Panc1 (cell line): ENCODE measurements at regions not wholly inside any gene's neighbourhood (a gene's known extent, or its start where the extent isn't known, plus 50 kb on each side); places are given as distances from the start of the nearest gene placed in this dataset.

Source experiments
- ATAC-seq: fragments of 200-7000 bp; cut with Tn5 transposase; 2 replicates; pipeline ENCODE4 v1.9.1; 2020; ENCODE audit warnings: mild to moderate bottlenecking, moderate library complexity
- BruUV-seq: library from RNA; stranded (reverse); fragments of 400-500 nt; replicated peaks from 2 replicates; lab custom pipeline; 2021; lab: Mats Ljungman, UMichigan
- CTCF ChIA-PET: fragments of 300-600 bp; sonication (Branson Sonifier 250); formaldehyde crosslinking; loops from one replicate; lab custom pipeline; 2022; ENCODE audit warnings: antibody characterized with exemption; lab: Charles Lee
- POLR2A ChIA-PET: fragments of 300-600 bp; sonication (Branson Sonifier 250); formaldehyde crosslinking; loops from one replicate; lab custom pipeline; 2022; ENCODE audit warnings: antibody characterized with exemption; lab: Charles Lee
- DNase-seq: peaks from one replicate; pipeline ENCODE4 v3.0.0-alpha.2; 2010; ENCODE audit warnings: low read depth, low spot score
- H3K27ac ChIP-seq: 2 replicates; pipeline ENCODE4 v1.5.1; 2011; ENCODE audit warnings: mild to moderate bottlenecking, low read length, inconsistent platforms
- H3K27me3 ChIP-seq: fragments of 200-500 bp; sonication (Bioruptor generic); 2 replicates; pipeline ENCODE4 v1.6.0; 2014; ENCODE audit warnings: low read length, inconsistent platforms; ENCODE audit not compliant: control insufficient read depth, insufficient read depth
- H3K36me3 ChIP-seq: fragments of 200-500 bp; sonication (Bioruptor generic); 2 replicates; pipeline ENCODE4 v1.5.1; 2014; ENCODE audit warnings: inconsistent platforms, mild to moderate bottlenecking, low read length, moderate library complexity; ENCODE audit not compliant: control insufficient read depth, insufficient read depth
- H3K4me1 ChIP-seq: 2 replicates; pipeline ENCODE4 v1.5.1; 2011; ENCODE audit warnings: inconsistent platforms, mild to moderate bottlenecking, low read length, moderate library complexity; ENCODE audit not compliant: control insufficient read depth, insufficient read depth
- H3K4me3 ChIP-seq, 2 experiments: 2 replicates each; pipeline ENCODE4 v1.5.1; 2011 to 2012; ENCODE audit warnings: low read depth in 2 of 2, low read length in 2 of 2, mild to moderate bottlenecking in 2 of 2, inconsistent platforms in 1 of 2, moderate library complexity in 1 of 2
- H3K9me3 ChIP-seq: fragments of 200-500 bp; sonication (Bioruptor generic); 2 replicates; pipeline ENCODE4 v1.5.1; 2014; ENCODE audit warnings: low read depth, mild to moderate bottlenecking, inconsistent platforms, low read length, moderate library complexity; ENCODE audit not compliant: control insufficient read depth, insufficient read depth
- CTCF ChIP-seq: fragments of 450-650 bp; IDR thresholded peaks from 2 replicates; pipeline ENCODE4 v1.5.1; 2017; ENCODE audit warnings: mild to moderate bottlenecking
- POLR2AphosphoS5 ChIP-seq: IDR thresholded peaks from 2 replicates; pipeline ENCODE4 v1.6.1; 2012; ENCODE audit warnings: mild to moderate bottlenecking, low read depth, low read length, moderate library complexity
- REST ChIP-seq, 2 experiments: IDR thresholded peaks; 2 replicates each; pipeline ENCODE4 v1.6.1; 2011 to 2012; ENCODE audit warnings: low read depth in 2 of 2, control low read depth in 1 of 2, low read length in 1 of 2, mild to moderate bottlenecking in 1 of 2, moderate library complexity in 1 of 2; ENCODE audit not compliant: insufficient read depth in 1 of 2
- SIN3A ChIP-seq: IDR thresholded peaks from 2 replicates; pipeline ENCODE4 v1.6.1; 2012; ENCODE audit warnings: low read depth, mild to moderate bottlenecking, low read length, moderate library complexity, borderline replicate concordance; ENCODE audit not compliant: insufficient read depth
- TCF7L2 ChIP-seq: IDR thresholded peaks from 2 replicates; pipeline ENCODE4 v1.6.1; 2011; ENCODE audit warnings: mild to moderate bottlenecking, low read depth, low read length, inconsistent platforms
- in situ Hi-C: cut with HindIII; loops from 2 replicates; pipeline ENCODE4 v1.10.0; 2016; ENCODE audit warnings: low sequenced_read_pairs, low pct_unique_long_range_greater_than_20kb
- intact Hi-C: fragments of 100-400 bp; cut with micrococcal nuclease; formaldehyde crosslinking; loops from one replicate; pipeline ENCODE4 v1.10.0; 2022; ENCODE audit not compliant: unreplicated experiment

GRCh38 chr2:196464311-196464710, 175.2 kb upstream of the CCDC150 start:
- intact Hi-C loops: no loop called here
- CTCF ChIA-PET: no interaction called here
- ATAC-seq (no peak), DNase-seq (no peak)
- Histone ChIP-seq H3K27ac (no peak overlapping the region), H3K27me3 (no peaks in the 10 kb centered on the region), H3K4me3 (no peak overlapping the region), H3K36me3 (no peaks in the 10 kb centered on the region), H3K4me1 (no peaks in the 10 kb centered on the region), H3K9me3 (peaks cover 9% of the 10 kb centered on the region; the same call in 1 of the 2 replicates)
- no TSS peak for BruUV-seq
- no peak for TF ChIP-seq TCF7L2
- TF ChIP-seq SIN3A: no peak
- TF ChIP-seq REST (IDR thresholded peaks at IDR 0.05; ENCODE audit: insufficient read depth in 1 of 2, low read depth in 2 of 2, low read length in 1 of 2): no peak
- TF ChIP-seq CTCF: no peak
- in situ Hi-C loops: no loop called here
- POLR2A ChIA-PET: no interaction called here

- ATAC-seq (no peak), DNase-seq (no peak)
- Histone ChIP-seq H3K9me3 (peaks cover 9% of the 10 kb centered on the region; the same call in 1 of the 2 replicates), H3K27me3 (no peaks in the 10 kb centered on the region), H3K36me3 (no peaks in the 10 kb centered on the region), H3K4me1 (no peaks in the 10 kb centered on the region), H3K27ac (no peak overlapping the region), H3K4me3 (no peak overlapping the region)
- TF ChIP-seq REST (IDR thresholded peaks at IDR 0.05; ENCODE audit: insufficient read depth in 1 of 2, low read depth in 2 of 2, low read length in 1 of 2) (no peak), POLR2AphosphoS5 (no peak), CTCF (no peak), SIN3A (no peak), TCF7L2 (no peak)
- ChIA-PET POLR2A (no interaction called here), CTCF (no interaction called here)
- intact Hi-C loops: no loop called here
- no TSS peak for BruUV-seq
- in situ Hi-C loops: no loop called here
Measured at GRCh38 chr2:196466581-196466980, 172.9 kb upstream of the CCDC150 start.
